ENCODE measurements at regions not wholly inside any gene's neighbourhood (a gene's known extent, or its start where the extent isn't known, plus 50 kb on each side); places are given as distances from the start of the nearest gene placed in this dataset.

DNA sequence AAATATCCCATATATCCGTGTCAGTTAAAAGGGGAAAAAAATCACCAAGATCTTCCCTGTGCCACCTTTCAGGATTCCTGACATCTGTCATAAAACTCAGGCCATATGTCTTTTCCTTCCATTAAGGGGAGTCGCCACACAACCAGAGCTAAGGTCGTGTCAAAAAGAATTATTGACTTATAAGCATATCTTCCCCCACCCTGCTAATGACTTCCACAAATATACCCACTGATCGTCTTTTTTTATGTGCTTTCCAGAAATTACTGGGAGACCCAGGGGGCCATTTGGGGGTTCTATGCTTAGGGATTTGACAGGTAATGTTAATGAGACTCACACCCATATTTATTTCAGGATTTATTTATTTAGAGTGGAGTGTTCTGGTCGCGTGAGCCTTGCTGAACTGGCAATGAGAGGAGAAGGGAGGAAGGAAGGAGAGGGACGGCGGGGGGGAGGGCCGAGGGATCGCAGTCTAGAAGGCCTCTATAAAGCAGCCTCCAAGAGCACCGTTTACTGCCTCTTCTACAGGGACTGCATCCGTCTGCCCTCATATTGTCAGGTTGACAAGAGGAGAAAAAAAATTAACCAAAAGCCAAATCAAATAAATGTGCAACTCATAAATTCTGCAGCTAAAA is 135.7 kb upstream of the MGMT start:
- peaks cover 0 to 5% of the 10 kb centered on the region in 2 experiments; a peak in 1 of 5 replicates for H3K27me3 ChIP-seq (ENCODE audit: control insufficient read depth in 2 of 2, insufficient read depth in 2 of 2, low read length in 2 of 2)
- H4K20me1 ChIP-seq (replicated peaks; ENCODE audit: control insufficient read depth, insufficient read depth, low read length), result no peaks in the 10 kb centered on the region
- no peak overlapping the region for H3K9ac ChIP-seq (ENCODE audit: insufficient read depth in 1 of 2, low read depth in 2 of 2, low read length in 2 of 2)
- FAIRE-seq (no peak), DNase-seq (ENCODE audit: extremely low read depth in 1 of 4, low spot score in 3 of 4) (no peak), ATAC-seq (no peak)
- H3K9me1 ChIP-seq (ENCODE audit: control insufficient read depth, insufficient read depth, low read length), result no peaks in the 10 kb centered on the region
- in situ Hi-C loops (cut with MboI), result no loop called here
- 0% methylated on average over 10 of the region's 12 CpGs for WGBS (ENCODE audit: insufficient coverage, low coverage, missing lambda C conversion rate)
- H3K9me3 ChIP-seq (replicated peaks; ENCODE audit: control insufficient read depth, insufficient read depth, low read depth, low read length), result no peaks in the 10 kb centered on the region
- ChIA-PET CTCF (ENCODE audit: low intra/inter-chr PET ratio) (no interaction called here), POLR2A (no interaction called here)
- H3K4me2 ChIP-seq (ENCODE audit: insufficient read depth, low read length), result no peak overlapping the region
- BruUV-seq (replicated peaks), result no TSS peak
- H3K79me2 ChIP-seq (ENCODE audit: control insufficient read depth, insufficient read depth, low read length), result no peaks in the 10 kb centered on the region
- H3K27ac ChIP-seq (ENCODE audit: extremely low read depth, low read depth, low read length), result no peak overlapping the region
- H3K4me3 ChIP-seq, result no peak overlapping the region
- H2AFZ ChIP-seq (ENCODE audit: low read depth, low read length), result no peak overlapping the region
- H3K36me3 ChIP-seq (ENCODE audit: control insufficient read depth, insufficient read depth, low read length), result no peaks in the 10 kb centered on the region
- no peak for TF ChIP-seq SIX5 (IDR thresholded peaks at IDR 0.05; ENCODE audit: borderline replicate concordance in 1 of 2, insufficient read depth in 1 of 2, low read depth in 1 of 2, low read length in 2 of 2)
- TF ChIP-seq RBM34 (IDR thresholded peaks at IDR 0.05; ENCODE audit: borderline replicate concordance, insufficient read depth, low read length), result no peak
- TF ChIP-seq CREB1 (IDR thresholded peaks at IDR 0.05), result no peak
- no peak for TF ChIP-seq CREB1 (CRISPR knock-in tag; IDR thresholded peaks at IDR 0.05)
- TF ChIP-seq, protein P1, sequence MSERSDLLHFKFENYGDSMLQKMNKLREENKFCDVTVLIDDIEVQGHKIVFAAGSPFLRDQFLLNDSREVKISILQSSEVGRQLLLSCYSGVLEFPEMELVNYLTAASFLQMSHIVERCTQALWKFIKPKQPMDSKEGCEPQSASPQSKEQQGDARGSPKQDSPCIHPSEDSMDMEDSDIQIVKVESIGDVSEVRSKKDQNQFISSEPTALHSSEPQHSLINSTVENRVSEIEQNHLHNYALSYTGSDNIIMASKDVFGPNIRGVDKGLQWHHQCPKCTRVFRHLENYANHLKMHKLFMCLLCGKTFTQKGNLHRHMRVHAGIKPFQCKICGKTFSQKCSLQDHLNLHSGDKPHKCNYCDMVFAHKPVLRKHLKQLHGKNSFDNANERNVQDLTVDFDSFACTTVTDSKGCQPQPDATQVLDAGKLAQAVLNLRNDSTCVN (CRISPR knock-in tag; IDR thresholded peaks at IDR 0.05), result no peak
- no peak for TF ChIP-seq ZNF76 (CRISPR knock-in tag; IDR thresholded peaks at IDR 0.05; ENCODE audit: borderline replicate concordance)
- no peak for TF ChIP-seq SLC30A9 (CRISPR knock-in tag; IDR thresholded peaks at IDR 0.05)
- no peak for TF ChIP-seq ZNF644 (tag; IDR thresholded peaks at IDR 0.05; ENCODE audit: low read depth)
- TF ChIP-seq, protein P2, sequence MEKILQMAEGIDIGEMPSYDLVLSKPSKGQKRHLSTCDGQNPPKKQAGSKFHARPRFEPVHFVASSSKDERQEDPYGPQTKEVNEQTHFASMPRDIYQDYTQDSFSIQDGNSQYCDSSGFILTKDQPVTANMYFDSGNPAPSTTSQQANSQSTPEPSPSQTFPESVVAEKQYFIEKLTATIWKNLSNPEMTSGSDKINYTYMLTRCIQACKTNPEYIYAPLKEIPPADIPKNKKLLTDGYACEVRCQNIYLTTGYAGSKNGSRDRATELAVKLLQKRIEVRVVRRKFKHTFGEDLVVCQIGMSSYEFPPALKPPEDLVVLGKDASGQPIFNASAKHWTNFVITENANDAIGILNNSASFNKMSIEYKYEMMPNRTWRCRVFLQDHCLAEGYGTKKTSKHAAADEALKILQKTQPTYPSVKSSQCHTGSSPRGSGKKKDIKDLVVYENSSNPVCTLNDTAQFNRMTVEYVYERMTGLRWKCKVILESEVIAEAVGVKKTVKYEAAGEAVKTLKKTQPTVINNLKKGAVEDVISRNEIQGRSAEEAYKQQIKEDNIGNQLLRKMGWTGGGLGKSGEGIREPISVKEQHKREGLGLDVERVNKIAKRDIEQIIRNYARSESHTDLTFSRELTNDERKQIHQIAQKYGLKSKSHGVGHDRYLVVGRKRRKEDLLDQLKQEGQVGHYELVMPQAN (IDR thresholded peaks at IDR 0.05; ENCODE audit: borderline replicate concordance), result no peak
- TF ChIP-seq CBX5 (IDR thresholded peaks at IDR 0.05; ENCODE audit: borderline replicate concordance, low read depth), result no peak
- TF ChIP-seq DDX20 (tag; IDR thresholded peaks at IDR 0.05; ENCODE audit: low read depth), result no peak
- TF ChIP-seq ZNF57 (CRISPR knock-in tag; IDR thresholded peaks at IDR 0.05), result no peak
- no peak for TF ChIP-seq HDAC6 (IDR thresholded peaks at IDR 0.05; ENCODE audit: low read depth, low read length)
- TF ChIP-seq ZNF445 (CRISPR knock-in tag; IDR thresholded peaks at IDR 0.05; ENCODE audit: low read depth), result no peak
- TF ChIP-seq RBM22 (IDR thresholded peaks at IDR 0.05; ENCODE audit: low read depth, low read length, poor library complexity, severe bottlenecking), result no peak
- TF ChIP-seq, protein P3, sequence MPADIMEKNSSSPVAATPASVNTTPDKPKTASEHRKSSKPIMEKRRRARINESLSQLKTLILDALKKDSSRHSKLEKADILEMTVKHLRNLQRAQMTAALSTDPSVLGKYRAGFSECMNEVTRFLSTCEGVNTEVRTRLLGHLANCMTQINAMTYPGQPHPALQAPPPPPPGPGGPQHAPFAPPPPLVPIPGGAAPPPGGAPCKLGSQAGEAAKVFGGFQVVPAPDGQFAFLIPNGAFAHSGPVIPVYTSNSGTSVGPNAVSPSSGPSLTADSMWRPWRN (IDR thresholded peaks at IDR 0.05; ENCODE audit: low read depth), result no peak
- H3K4me1 ChIP-seq (replicated peaks in 1 of 2; ENCODE audit: control insufficient read depth in 2 of 2, insufficient read depth in 2 of 2, low read length in 2 of 2), result no peaks in the 10 kb centered on the region
- intact Hi-C loops (cut with micrococcal nuclease), result no loop called here

All from K562 (cell line).